ENCODE measurements at regions not wholly inside any gene's neighbourhood (a gene's known extent, or its start where the extent isn't known, plus 50 kb on each side); places are given as distances from the start of the nearest gene placed in this dataset.

- H3K4me2 ChIP-seq (ENCODE audit: insufficient read depth, low read length) = no peak overlapping the region
- DNase-seq (ENCODE audit: extremely low read depth in 1 of 4, low spot score in 3 of 4) (no peak), FAIRE-seq (no peak), ATAC-seq (no peak)
- in situ Hi-C loops (cut with MboI) (no loop called here), intact Hi-C loops (cut with micrococcal nuclease) (no loop called here)
- H3K27ac ChIP-seq (ENCODE audit: extremely low read depth, low read depth, low read length) = no peak overlapping the region
- H3K4me3 ChIP-seq = no peak overlapping the region
- no peaks in the 10 kb centered on the region for H3K36me3 ChIP-seq (ENCODE audit: control insufficient read depth, insufficient read depth, low read length)
- H3K9me1 ChIP-seq (ENCODE audit: control insufficient read depth, insufficient read depth, low read length) = no peaks in the 10 kb centered on the region
- BruUV-seq (replicated peaks) = no TSS peak
- TF ChIP-seq ATF7 (IDR thresholded peaks at IDR 0.05) (no peak), PTBP1 (IDR thresholded peaks at IDR 0.05; ENCODE audit: low read depth, low read length) (no peak), ZNF408 (CRISPR knock-in tag; IDR thresholded peaks at IDR 0.05; ENCODE audit: low read depth) (no peak), ZNF445 (CRISPR knock-in tag; IDR thresholded peaks at IDR 0.05; ENCODE audit: low read depth) (no peak), GMEB1 (CRISPR knock-in tag; IDR thresholded peaks at IDR 0.05) (no peak), GABPB1 (CRISPR knock-in tag; IDR thresholded peaks at IDR 0.05) (no peak)
- TF ChIP-seq, protein P1, sequence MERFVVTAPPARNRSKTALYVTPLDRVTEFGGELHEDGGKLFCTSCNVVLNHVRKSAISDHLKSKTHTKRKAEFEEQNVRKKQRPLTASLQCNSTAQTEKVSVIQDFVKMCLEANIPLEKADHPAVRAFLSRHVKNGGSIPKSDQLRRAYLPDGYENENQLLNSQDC (CRISPR knock-in tag; IDR thresholded peaks at IDR 0.05) = no peak
- TF ChIP-seq, protein P2, sequence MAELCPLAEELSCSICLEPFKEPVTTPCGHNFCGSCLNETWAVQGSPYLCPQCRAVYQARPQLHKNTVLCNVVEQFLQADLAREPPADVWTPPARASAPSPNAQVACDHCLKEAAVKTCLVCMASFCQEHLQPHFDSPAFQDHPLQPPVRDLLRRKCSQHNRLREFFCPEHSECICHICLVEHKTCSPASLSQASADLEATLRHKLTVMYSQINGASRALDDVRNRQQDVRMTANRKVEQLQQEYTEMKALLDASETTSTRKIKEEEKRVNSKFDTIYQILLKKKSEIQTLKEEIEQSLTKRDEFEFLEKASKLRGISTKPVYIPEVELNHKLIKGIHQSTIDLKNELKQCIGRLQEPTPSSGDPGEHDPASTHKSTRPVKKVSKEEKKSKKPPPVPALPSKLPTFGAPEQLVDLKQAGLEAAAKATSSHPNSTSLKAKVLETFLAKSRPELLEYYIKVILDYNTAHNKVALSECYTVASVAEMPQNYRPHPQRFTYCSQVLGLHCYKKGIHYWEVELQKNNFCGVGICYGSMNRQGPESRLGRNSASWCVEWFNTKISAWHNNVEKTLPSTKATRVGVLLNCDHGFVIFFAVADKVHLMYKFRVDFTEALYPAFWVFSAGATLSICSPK (IDR thresholded peaks at IDR 0.05; ENCODE audit: borderline replicate concordance) = no peak
- no peaks in the 10 kb centered on the region for H3K79me2 ChIP-seq (ENCODE audit: control insufficient read depth, insufficient read depth, low read length)
- H2AFZ ChIP-seq (ENCODE audit: low read depth, low read length) = no peak overlapping the region
- no peak overlapping the region for H3K9ac ChIP-seq (ENCODE audit: insufficient read depth in 1 of 2, low read depth in 2 of 2, low read length in 2 of 2)
- H3K9me3 ChIP-seq (replicated peaks; ENCODE audit: control insufficient read depth, insufficient read depth, low read depth, low read length) = no peaks in the 10 kb centered on the region; the same call in none of the 2 replicates
- H3K4me1 ChIP-seq (replicated peaks in 1 of 2; ENCODE audit: control insufficient read depth in 2 of 2, insufficient read depth in 2 of 2, low read length in 2 of 2) = no peaks in the 10 kb centered on the region
- H4K20me1 ChIP-seq (replicated peaks; ENCODE audit: control insufficient read depth, insufficient read depth, low read length) = no peaks in the 10 kb centered on the region
- H3K27me3 ChIP-seq (ENCODE audit: control insufficient read depth in 2 of 2, insufficient read depth in 2 of 2, low read length in 2 of 2) = no peaks in the 10 kb centered on the region
- POLR2A ChIA-PET = interaction anchor here (0.5 kb wide), 1 partner anchor 279 kb away, joined by 3 read pairs; no protein-coding TSS in a partner anchor
- CTCF ChIA-PET (ENCODE audit: low intra/inter-chr PET ratio) = no interaction called here
Measured at GRCh38 chr5:124114911-124115310, 602.9 kb downstream of the CSNK1G3 start.

All from K562 (cell line).